ENCODE measurements at regions not wholly inside any gene's neighbourhood (a gene's known extent, or its start where the extent isn't known, plus 50 kb on each side); places are given as distances from the start of the nearest gene placed in this dataset.

- no peaks in the 10 kb centered on the region for H3K36me3 Mint-ChIP-seq
- Histone ChIP-seq H3K27me3 (ENCODE audit: insufficient read depth, low read length, poor library complexity, severe bottlenecking) (no peaks in the 10 kb centered on the region), H3K9me3 (ENCODE audit: low read length) (no peaks in the 10 kb centered on the region), H3K36me3 (ENCODE audit: insufficient read depth, low read length) (no peaks in the 10 kb centered on the region), H3K27ac (ENCODE audit: low read depth, low read length) (no peak overlapping the region), H3K4me1 (ENCODE audit: insufficient read depth, low read length) (no peaks in the 10 kb centered on the region), H3K4me3 (ENCODE audit: low read length) (no peak overlapping the region)
- CTCF ChIA-PET: no interaction called here
- POLR2A ChIA-PET: no interaction called here
- no peaks in the 10 kb centered on the region for H3K4me1 Mint-ChIP-seq
- H3K9me3 Mint-ChIP-seq: peaks cover 0 to 3% (median 0%) of the 10 kb centered on the region in 5 donors
- H3K27me3 Mint-ChIP-seq: peaks cover 4 to 10% of the 10 kb centered on the region in 2 donors
- H3K27ac Mint-ChIP-seq: no peak overlapping the region
- DNase-seq: no peak
- H3K4me3 Mint-ChIP-seq: no peak overlapping the region
Observed at GRCh38 chr12:130027798-130028197, 124.0 kb upstream of the TMEM132D start.

GRCh38 chr12:130029151-130029550, 125.3 kb upstream of the TMEM132D start:
- Mint-ChIP-seq H3K4me1 (no peaks in the 10 kb centered on the region), H3K36me3 (no peaks in the 10 kb centered on the region), H3K4me3 (no peak overlapping the region), H3K27ac (peak overlapping the region in 1 of 8 donors; percentile 76), H3K9me3 (peaks cover 0 to 3% (median 0%) of the 10 kb centered on the region in 5 donors), H3K27me3 (peaks cover 4 to 13% of the 10 kb centered on the region in 2 donors)
- H3K27me3 ChIP-seq (ENCODE audit: insufficient read depth, low read length, poor library complexity, severe bottlenecking): no peaks in the 10 kb centered on the region
- no peaks in the 10 kb centered on the region for H3K36me3 ChIP-seq (ENCODE audit: insufficient read depth, low read length)
- H3K4me3 ChIP-seq (ENCODE audit: low read length): no peak overlapping the region
- ChIA-PET POLR2A (no interaction called here), CTCF (no interaction called here)
- DNase-seq: no peak
- H3K9me3 ChIP-seq (ENCODE audit: low read length): no peaks in the 10 kb centered on the region
- H3K27ac ChIP-seq (ENCODE audit: low read depth, low read length): no peak overlapping the region
- no peaks in the 10 kb centered on the region for H3K4me1 ChIP-seq (ENCODE audit: insufficient read depth, low read length)

- DNase-seq: no peak
- ChIA-PET CTCF (interaction anchor here (1.7 kb wide), 1 partner anchor 716 kb away, joined by 3 read pairs; no protein-coding TSS in a partner anchor), POLR2A (no interaction called here)
- Mint-ChIP-seq H3K27me3 (peaks cover 7 to 18% of the 10 kb centered on the region in 2 donors), H3K36me3 (no peaks in the 10 kb centered on the region), H3K9me3 (peaks cover 0 to 5% (median 0%) of the 10 kb centered on the region in 5 donors), H3K4me1 (no peaks in the 10 kb centered on the region), H3K27ac (peak overlapping the region in 1 of 8 donors; percentile 75), H3K4me3 (no peak overlapping the region)
- H3K36me3 ChIP-seq (ENCODE audit: insufficient read depth, low read length): no peaks in the 10 kb centered on the region
- no peaks in the 10 kb centered on the region for H3K27me3 ChIP-seq (ENCODE audit: insufficient read depth, low read length, poor library complexity, severe bottlenecking)
- H3K4me1 ChIP-seq (ENCODE audit: insufficient read depth, low read length): no peaks in the 10 kb centered on the region
- H3K9me3 ChIP-seq (ENCODE audit: low read length): no peaks in the 10 kb centered on the region
- no peak overlapping the region for H3K4me3 ChIP-seq (ENCODE audit: low read length)
- no peak overlapping the region for H3K27ac ChIP-seq (ENCODE audit: low read depth, low read length)
Observed at GRCh38 chr12:130031041-130031440, 127.2 kb upstream of the TMEM132D start.

- H3K4me3 Mint-ChIP-seq: no peak overlapping the region
- Histone ChIP-seq H3K27me3 (ENCODE audit: insufficient read depth, low read length, poor library complexity, severe bottlenecking) (no peaks in the 10 kb centered on the region), H3K4me1 (ENCODE audit: insufficient read depth, low read length) (no peaks in the 10 kb centered on the region), H3K36me3 (ENCODE audit: insufficient read depth, low read length) (no peaks in the 10 kb centered on the region), H3K9me3 (ENCODE audit: low read length) (no peaks in the 10 kb centered on the region), H3K27ac (ENCODE audit: low read depth, low read length) (no peak overlapping the region), H3K4me3 (ENCODE audit: low read length) (no peak overlapping the region)
- H3K4me1 Mint-ChIP-seq: no peaks in the 10 kb centered on the region
- H3K27ac Mint-ChIP-seq: no peak overlapping the region
- peaks cover 7 to 19% of the 10 kb centered on the region in 2 donors for H3K27me3 Mint-ChIP-seq
- DNase-seq: peak in 4 of 5 donors; percentile 17 to 54 (median 34)
- ChIA-PET POLR2A (no interaction called here), CTCF (interaction anchor here (1.2 to 2.3 kb wide), 3 partner anchors 9 to 716 kb away, joined by 3 to 5 read pairs (median 3); no protein-coding TSS in a partner anchor)
- peaks cover 0 to 5% (median 0%) of the 10 kb centered on the region in 5 donors for H3K9me3 Mint-ChIP-seq
- H3K36me3 Mint-ChIP-seq: no peaks in the 10 kb centered on the region
Observed at GRCh38 chr12:130031571-130032189, 127.9 kb upstream of the TMEM132D start.

- peaks cover 11 to 48% of the 10 kb centered on the region in 2 donors for H3K27me3 Mint-ChIP-seq
- CTCF ChIA-PET: no interaction called here
Observed at GRCh38 chr12:130041983-130042812, 120.1 kb upstream of the FZD10 start.

GRCh38 chr12:130043685-130044406, 118.4 kb upstream of the FZD10 start:
- ChIA-PET CTCF (no interaction called here), POLR2A (no interaction called here)
- H3K4me3 ChIP-seq (ENCODE audit: low read length): no peak overlapping the region
- DNase-seq: no peak
- no peaks in the 10 kb centered on the region for H3K9me3 ChIP-seq (ENCODE audit: low read length)
- peaks cover 0 to 2% (median 0%) of the 10 kb centered on the region in 3 donors for H3K4me1 Mint-ChIP-seq
- peaks cover 6% of the 10 kb centered on the region for H3K27me3 ChIP-seq (ENCODE audit: insufficient read depth, low read length, poor library complexity, severe bottlenecking)
- H3K9me3 Mint-ChIP-seq: peaks cover 0 to 5% (median 0%) of the 10 kb centered on the region in 5 donors
- H3K4me3 Mint-ChIP-seq: no peak overlapping the region
- H3K4me1 ChIP-seq (ENCODE audit: insufficient read depth, low read length): no peaks in the 10 kb centered on the region
- peaks cover 12 to 41% of the 10 kb centered on the region in 2 donors for H3K27me3 Mint-ChIP-seq
- no peaks in the 10 kb centered on the region for H3K36me3 Mint-ChIP-seq
- H3K27ac ChIP-seq (ENCODE audit: low read depth, low read length): no peak overlapping the region
- no peaks in the 10 kb centered on the region for H3K36me3 ChIP-seq (ENCODE audit: insufficient read depth, low read length)
- H3K27ac Mint-ChIP-seq: no peak overlapping the region

More at GRCh38 chr12:130041983-130042812, 120.1 kb upstream of the FZD10 start:
- no peaks in the 10 kb centered on the region for H3K4me1 ChIP-seq (ENCODE audit: insufficient read depth, low read length)
- H3K4me1 Mint-ChIP-seq: no peaks in the 10 kb centered on the region
- POLR2A ChIA-PET: no interaction called here
- H3K36me3 Mint-ChIP-seq: no peaks in the 10 kb centered on the region
- DNase-seq: no peak
- H3K27ac Mint-ChIP-seq: no peak overlapping the region
- peaks cover 0 to 5% (median 0%) of the 10 kb centered on the region in 5 donors for H3K9me3 Mint-ChIP-seq
- no peaks in the 10 kb centered on the region for H3K36me3 ChIP-seq (ENCODE audit: insufficient read depth, low read length)
- no peak overlapping the region for H3K4me3 ChIP-seq (ENCODE audit: low read length)
- H3K4me3 Mint-ChIP-seq: no peak overlapping the region
- H3K9me3 ChIP-seq (ENCODE audit: low read length): no peaks in the 10 kb centered on the region
- no peak overlapping the region for H3K27ac ChIP-seq (ENCODE audit: low read depth, low read length)
- H3K27me3 ChIP-seq (ENCODE audit: insufficient read depth, low read length, poor library complexity, severe bottlenecking): peaks cover 6% of the 10 kb centered on the region

- H3K4me1 Mint-ChIP-seq: peaks cover 0 to 2% (median 0%) of the 10 kb centered on the region in 3 donors
- DNase-seq: no peak
- H3K9me3 Mint-ChIP-seq: peaks cover 0 to 5% (median 0%) of the 10 kb centered on the region in 5 donors
- CTCF ChIA-PET: no interaction called here
- Histone ChIP-seq H3K4me1 (ENCODE audit: insufficient read depth, low read length) (no peaks in the 10 kb centered on the region), H3K27ac (ENCODE audit: low read depth, low read length) (no peak overlapping the region), H3K4me3 (ENCODE audit: low read length) (no peak overlapping the region), H3K9me3 (ENCODE audit: low read length) (no peaks in the 10 kb centered on the region), H3K27me3 (ENCODE audit: insufficient read depth, low read length, poor library complexity, severe bottlenecking) (peaks cover 6% of the 10 kb centered on the region), H3K36me3 (ENCODE audit: insufficient read depth, low read length) (no peaks in the 10 kb centered on the region)
- H3K27ac Mint-ChIP-seq: no peak overlapping the region
- POLR2A ChIA-PET: no interaction called here
- peaks cover 14 to 31% of the 10 kb centered on the region in 2 donors for H3K27me3 Mint-ChIP-seq
- H3K36me3 Mint-ChIP-seq: no peaks in the 10 kb centered on the region
- no peak overlapping the region for H3K4me3 Mint-ChIP-seq
Observed at GRCh38 chr12:130044991-130045621, 117.2 kb upstream of the FZD10 start.

Measured in CD8-positive, alpha-beta memory T cell (primary cell).